ENCODE measurements at regions not wholly inside any gene's neighbourhood (a gene's known extent, or its start where the extent isn't known, plus 50 kb on each side); places are given as distances from the start of the nearest gene placed in this dataset.

GRCh38 chrX:42022158-42022557 lies 98.8 kb upstream of the CASK start:
- intact Hi-C loops (cut with DNase I; ENCODE audit: low total_unique reads), result no loop called here
- no peak overlapping the region for H3K4me3 ChIP-seq (ENCODE audit: low read depth, poor library complexity, severe bottlenecking)
- TF ChIP-seq CTCF (IDR thresholded peaks at IDR 0.05) (no peak), POLR2A (IDR thresholded peaks at IDR 0.05) (no peak)
- no peak for DNase-seq (ENCODE audit: low spot score in 2 of 2)

- intact Hi-C loops (cut with DNase I; ENCODE audit: low total_unique reads), result no loop called here
- no peak overlapping the region for H3K4me3 ChIP-seq (ENCODE audit: low read depth, poor library complexity, severe bottlenecking)
- TF ChIP-seq POLR2A (IDR thresholded peaks at IDR 0.05) (no peak), CTCF (IDR thresholded peaks at IDR 0.05) (no peak)
- no peak for DNase-seq (ENCODE audit: low spot score in 2 of 2)
Observed at GRCh38 chrX:42021058-42021457, 97.7 kb upstream of the CASK start.

GRCh38 chrX:42020225-42020624 lies 96.9 kb upstream of the CASK start:
- 90 to 91% methylated on average over 2 of the region's 2 CpGs for WGBS, 2 donors
- TF ChIP-seq CTCF (IDR thresholded peaks at IDR 0.05) (no peak), POLR2A (IDR thresholded peaks at IDR 0.05) (no peak)
- no peak overlapping the region for H3K4me3 ChIP-seq (ENCODE audit: low read depth, poor library complexity, severe bottlenecking)
- DNase-seq (ENCODE audit: low spot score in 2 of 2), result no peak
- intact Hi-C loops (cut with DNase I; ENCODE audit: low total_unique reads), result no loop called here

GRCh38 chrX:42017971-42018370 lies 94.6 kb upstream of the CASK start:
- no peak for DNase-seq (ENCODE audit: low spot score in 2 of 2)
- WGBS, 2 donors, result 87 to 100% methylated on average over 1 of the region's 1 CpG
- TF ChIP-seq CTCF (IDR thresholded peaks at IDR 0.05), result no peak
- no peak for TF ChIP-seq POLR2A (IDR thresholded peaks at IDR 0.05)
- no peak overlapping the region for H3K4me3 ChIP-seq (ENCODE audit: low read depth, poor library complexity, severe bottlenecking)
- intact Hi-C loops (cut with DNase I; ENCODE audit: low total_unique reads), result no loop called here

- 68 to 69% methylated on average over 3 of the region's 3 CpGs for WGBS, 2 donors
- intact Hi-C loops (cut with DNase I; ENCODE audit: low total_unique reads), result no loop called here
- no peak overlapping the region for H3K4me3 ChIP-seq (ENCODE audit: low read depth, poor library complexity, severe bottlenecking)
- DNase-seq (ENCODE audit: low spot score in 2 of 2), result no peak
- TF ChIP-seq POLR2A (IDR thresholded peaks at IDR 0.05), result no peak
Observed at GRCh38 chrX:42000836-42001235, 77.5 kb upstream of the CASK start.

- no peak for TF ChIP-seq CTCF (IDR thresholded peaks at IDR 0.05)
- no peak for TF ChIP-seq POLR2A (IDR thresholded peaks at IDR 0.05)
- no peak overlapping the region for H3K4me3 ChIP-seq (ENCODE audit: low read depth, poor library complexity, severe bottlenecking)
- intact Hi-C loops (cut with DNase I; ENCODE audit: low total_unique reads), result no loop called here
- DNase-seq (ENCODE audit: low spot score in 2 of 2), result no peak
- WGBS, 2 donors, result 51 to 60% methylated on average over 6 of the region's 6 CpGs
Observed at GRCh38 chrX:41984628-41985027, 61.3 kb upstream of the CASK start.

Measured in lower leg skin (tissue), 4 donors.